H9 (cell line): ENCODE measurements at regions not wholly inside any gene's neighbourhood (a gene's known extent, or its start where the extent isn't known, plus 50 kb on each side); places are given as distances from the start of the nearest gene placed in this dataset.
A peak's percentile ranks its signal among the peaks of the same experiment; 100 is the strongest.

Experiments
- DNase-seq: peaks from one replicate; pipeline ENCODE4 v3.0.0-alpha.2; 2017
- H2AFZ ChIP-seq: one replicate; pipeline ENCODE4 v1.6.1; 2013; ENCODE audit warnings: mild to moderate bottlenecking, low read length, control low read depth, moderate library complexity
- H2AK5ac ChIP-seq: 2 replicates; pipeline ENCODE4 v1.6.1; 2013; ENCODE audit warnings: low read length, control low read depth, mixed read lengths; ENCODE audit not compliant: insufficient read length
- H2BK120ac ChIP-seq: one replicate; pipeline ENCODE4 v1.6.1; 2013; ENCODE audit warnings: low read depth, mild to moderate bottlenecking, low read length, control low read depth, inconsistent platforms; ENCODE audit not compliant: poor library complexity, severe bottlenecking
- H2BK12ac ChIP-seq: 2 replicates; pipeline ENCODE4 v1.6.1; 2013; ENCODE audit warnings: low read length, control low read depth, mixed read lengths, low read depth; ENCODE audit not compliant: insufficient read length
- H2BK15ac ChIP-seq: 2 replicates; pipeline ENCODE4 v1.6.1; 2013; ENCODE audit warnings: low read depth, low read length, control low read depth
- H2BK20ac ChIP-seq: one replicate; pipeline ENCODE4 v1.6.1; 2013; ENCODE audit warnings: low read depth, mild to moderate bottlenecking, low read length, control low read depth, inconsistent platforms; ENCODE audit not compliant: poor library complexity, severe bottlenecking
- H2BK5ac ChIP-seq: 2 replicates; pipeline ENCODE4 v1.6.1; 2013; ENCODE audit warnings: low read length, control low read depth, mixed read lengths; ENCODE audit not compliant: insufficient read length
- H3K14ac ChIP-seq: 2 replicates; pipeline ENCODE4 v1.6.1; 2013; ENCODE audit warnings: low read length, control low read depth; ENCODE audit not compliant: insufficient read depth
- H3K18ac ChIP-seq: 2 replicates; pipeline ENCODE4 v1.6.1; 2013; ENCODE audit warnings: low read depth, mild to moderate bottlenecking, mixed read lengths, low read length, control low read depth; ENCODE audit not compliant: insufficient read length
- H3K23ac ChIP-seq: 2 replicates; pipeline ENCODE4 v1.6.1; 2013; ENCODE audit warnings: low read length, control low read depth, mixed read lengths, low read depth; ENCODE audit not compliant: insufficient read length
- H3K23me2 ChIP-seq: 2 replicates; pipeline ENCODE4 v1.6.1; 2013; ENCODE audit warnings: low read depth, mild to moderate bottlenecking, mixed read lengths, low read length, control low read depth; ENCODE audit not compliant: insufficient read length, poor library complexity, severe bottlenecking
- H3K27ac ChIP-seq: 2 replicates; pipeline ENCODE4 v1.5.1; 2013; ENCODE audit warnings: low read length, control low read depth, mixed read lengths, low read depth; ENCODE audit not compliant: insufficient read length
- H3K27me3 ChIP-seq: 2 replicates; pipeline ENCODE4 v1.6.1; 2013; ENCODE audit warnings: low read length, control low read depth, inconsistent platforms; ENCODE audit not compliant: insufficient read depth
- H3K4ac ChIP-seq: 2 replicates; pipeline ENCODE4 v1.6.1; 2013; ENCODE audit warnings: low read depth, mild to moderate bottlenecking, control low read depth, inconsistent platforms, low read length, moderate library complexity
- H3K4me1 ChIP-seq: 2 replicates; pipeline ENCODE4 v1.6.1; 2013; ENCODE audit warnings: low read length, control low read depth, inconsistent platforms; ENCODE audit not compliant: insufficient read depth
- H3K4me2 ChIP-seq: 2 replicates; pipeline ENCODE4 v1.6.1; 2013; ENCODE audit warnings: low read length, control low read depth, mixed read lengths; ENCODE audit not compliant: insufficient read length, insufficient read depth
- H3K56ac ChIP-seq: 2 replicates; pipeline ENCODE4 v1.6.1; 2013; ENCODE audit warnings: low read depth, mild to moderate bottlenecking, mixed read lengths, low read length, control low read depth; ENCODE audit not compliant: insufficient read length
- H3K79me1 ChIP-seq: 2 replicates; pipeline ENCODE4 v1.6.1; 2013; ENCODE audit warnings: low read depth, mild to moderate bottlenecking, moderate library complexity, low read length, control low read depth, inconsistent platforms; ENCODE audit not compliant: insufficient read depth, poor library complexity, severe bottlenecking
- H3K79me2 ChIP-seq: 2 replicates; pipeline ENCODE4 v1.6.1; 2013; ENCODE audit warnings: low read length, control low read depth, inconsistent platforms; ENCODE audit not compliant: insufficient read depth
- H3K9ac ChIP-seq: 2 replicates; pipeline ENCODE4 v1.6.1; 2013; ENCODE audit warnings: low read length, control low read depth, mixed read lengths; ENCODE audit not compliant: insufficient read length; ENCODE audit errors: extremely low read depth
- H3K9me3 ChIP-seq: one replicate; pipeline ENCODE4 v1.6.1; 2013; ENCODE audit warnings: low read depth, low read length, inconsistent platforms; ENCODE audit not compliant: control insufficient read depth
- H3T11ph ChIP-seq: one replicate; pipeline ENCODE4 v1.6.1; 2013; ENCODE audit warnings: mild to moderate bottlenecking, low read length, control low read depth, inconsistent platforms
- H4K20me1 ChIP-seq: one replicate; pipeline ENCODE4 v1.6.1; 2013; ENCODE audit not compliant: control insufficient read depth, insufficient read length, insufficient read depth
- H4K5ac ChIP-seq: 2 replicates; pipeline ENCODE4 v1.6.1; 2013; ENCODE audit warnings: low read depth, mild to moderate bottlenecking, mixed read lengths, low read length, control low read depth; ENCODE audit not compliant: insufficient read length
- H4K8ac ChIP-seq: replicated peaks from 2 replicates; pipeline ENCODE4 v1.6.1; 2013; ENCODE audit warnings: low read length, control low read depth, mixed read lengths, low read depth; ENCODE audit not compliant: insufficient read length
- H4K91ac ChIP-seq: 2 replicates; pipeline ENCODE4 v1.6.1; 2013; ENCODE audit warnings: low read depth, mild to moderate bottlenecking, moderate library complexity, mixed read lengths, low read length, control low read depth; ENCODE audit not compliant: insufficient read length
- H3K27ac Mint-ChIP-seq, 3 experiments: 2 replicates in 2 of 3; 3 replicates in 1 of 3; pipeline ENCODE4 v1.8.0; 2020 to 2021; ENCODE audit warnings: mixed read lengths in 3 of 3, mild to moderate bottlenecking in 1 of 3, moderate library complexity in 1 of 3
- H3K27me3 Mint-ChIP-seq: 2 replicates; pipeline ENCODE4 v1.8.0; 2021; ENCODE audit warnings: low read depth, mild to moderate bottlenecking, moderate library complexity, mixed read lengths
- H3K36me3 Mint-ChIP-seq, 3 experiments: 2 replicates in 2 of 3; 3 replicates in 1 of 3; pipeline ENCODE4 v1.8.0; 2020 to 2021; ENCODE audit warnings: low read depth in 3 of 3, mixed read lengths in 3 of 3; ENCODE audit not compliant: insufficient read depth in 1 of 3
- H3K4me1 Mint-ChIP-seq, 2 experiments: 2 replicates each; pipeline ENCODE4 v1.8.0; 2020; ENCODE audit warnings: mixed read lengths in 2 of 2
- H3K4me3 Mint-ChIP-seq, 2 experiments: 2 replicates in 1 of 2; 3 replicates in 1 of 2; pipeline ENCODE4 v1.8.0; 2020 to 2021; ENCODE audit warnings: mild to moderate bottlenecking in 2 of 2, mixed read lengths in 2 of 2, moderate library complexity in 1 of 2
- H3K9me3 Mint-ChIP-seq, 2 experiments: 2 replicates in 1 of 2; 3 replicates in 1 of 2; pipeline ENCODE4 v1.8.0; 2020; ENCODE audit warnings: mild to moderate bottlenecking in 2 of 2, mixed read lengths in 2 of 2, moderate library complexity in 1 of 2
- CTCF ChIP-seq: fragments of 200-600 bp; sonication (generic); conservative IDR thresholded peaks from 3 replicates; pipeline ENCODE4 v1.8.0; 2021; ENCODE audit warnings: antibody characterized with exemption, mild to moderate bottlenecking
- WGBS: extraction: QIAGEN DNeasy Blood & Tissue Kit; methylation state at CpG from one replicate; pipeline ENCODE4 v1.1.7; 2013; ENCODE audit warnings: missing lambda C conversion rate, low lambda C conversion rate, mixed read lengths; ENCODE audit not compliant: insufficient read length; ENCODE audit errors: extremely low coverage; 5-methylcytosine and 5-hydroxymethylcytosine counted together

- WGBS = no CpG with 5 or more reads among the region's 4 CpGs
Measured at GRCh38 chr5:97365918-97366317, 182.9 kb upstream of the RIOK2 start.

More at GRCh38 chr5:97365918-97366317, 182.9 kb upstream of the RIOK2 start:
- no peak overlapping the region for H3K18ac ChIP-seq
- H2BK20ac ChIP-seq = no peak overlapping the region
- no peak overlapping the region for H3K27ac ChIP-seq
- H3K23me2 ChIP-seq = no peaks in the 10 kb centered on the region
- no peak for DNase-seq
- Mint-ChIP-seq H3K4me1 (peaks cover 20 to 24% of the 10 kb centered on the region in 2 experiments), H3K4me3 (no peak overlapping the region), H3K27ac (0 out of 7 replicates have a peak overlapping the region, but pooled peaks of 1 of the 3 experiments have one; percentile 8), H3K9me3 (peaks cover 10 to 14% of the 10 kb centered on the region in 2 experiments), H3K27me3 (no peaks in the 10 kb centered on the region), H3K36me3 (peaks cover 5 to 12% (median 6%) of the 10 kb centered on the region in 3 experiments; a peak in 6 of 7 replicates)
- no peak overlapping the region for H4K5ac ChIP-seq
- no peaks in the 10 kb centered on the region for H3K27me3 ChIP-seq
- H3K4me2 ChIP-seq = no peak overlapping the region
- no peak overlapping the region for H2BK15ac ChIP-seq
- H3K79me2 ChIP-seq = no peaks in the 10 kb centered on the region
- no peak overlapping the region for H2BK12ac ChIP-seq
- no peak overlapping the region for H2BK5ac ChIP-seq
- no peak overlapping the region for H4K91ac ChIP-seq
- no peak overlapping the region for H3K56ac ChIP-seq
- H3K14ac ChIP-seq = no peak overlapping the region
- H2AFZ ChIP-seq = no peak overlapping the region
- no peak for TF ChIP-seq CTCF
- no peak overlapping the region for H3T11ph ChIP-seq
- no peak overlapping the region for H3K4ac ChIP-seq
- H4K20me1 ChIP-seq = no peaks in the 10 kb centered on the region
- H3K4me1 ChIP-seq = peaks cover 5% of the 10 kb centered on the region
- no peaks in the 10 kb centered on the region for H3K79me1 ChIP-seq
- H4K8ac ChIP-seq = no peak overlapping the region
- no peak overlapping the region for H2AK5ac ChIP-seq
- no peaks in the 10 kb centered on the region for H3K9me3 ChIP-seq
- H2BK120ac ChIP-seq = no peak overlapping the region
- H3K9ac ChIP-seq = no peak overlapping the region
- H3K23ac ChIP-seq = no peak overlapping the region
